Body of pancreas (tissue), 4 donors: ENCODE measurements at regions not wholly inside any gene's neighbourhood (a gene's known extent, or its start where the extent isn't known, plus 50 kb on each side); places are given as distances from the start of the nearest gene placed in this dataset. TPM values are rescaled to one million over a fixed set of nuclear protein-coding genes. Genes with fewer than 3 reads are reported as not detected.

ENCODE experiments used
- ATAC-seq: fragments of 150-250 bp; one replicate; pipeline ENCODE4 v1.9.1; 2016
- DNase-seq, 4 donors: peaks; one replicate each; pipeline ENCODE4 v3.0.0-alpha.2; 2019
- H3K27ac ChIP-seq, 4 donors: fragments of 200-600 bp; sonication (generic); 1 replicate in 3 of 4; 2 replicates in 1 of 4; pipeline versions ENCODE4 v1.5.1 to v1.6.1; 2016 to 2019; ENCODE audit warnings: mild to moderate bottlenecking in 1 of 4, mixed read lengths in 1 of 4, moderate library complexity in 1 of 4
- H3K27me3 ChIP-seq, 2 donors: fragments of 200-600 bp; sonication (generic); one replicate each; pipeline ENCODE4 v1.6.0; 2016; ENCODE audit warnings: mild to moderate bottlenecking in 1 of 2
- H3K36me3 ChIP-seq, 2 donors: fragments of 200-600 bp; sonication (generic); replicated peaks in 1 of 2; 2 replicates each; pipeline ENCODE4 v1.5.1; 2016; ENCODE audit warnings: low read depth in 2 of 2; ENCODE audit not compliant: insufficient read depth in 1 of 2
- H3K4me1 ChIP-seq: fragments of 200-600 bp; sonication (generic); one replicate; pipeline ENCODE4 v1.6.0; 2016
- H3K4me3 ChIP-seq, 2 donors: fragments of 200-600 bp; sonication (generic); 1 replicate in 1 of 2; 2 replicates in 1 of 2; pipeline ENCODE4 v1.5.1; 2016 to 2019
- H3K9me3 ChIP-seq, 3 donors: fragments of 200-600 bp; sonication (generic); 1 replicate in 2 of 3; 2 replicates in 1 of 3; pipeline ENCODE4 v1.5.1; 2016
- CTCF ChIP-seq, 7 experiments: fragments of 450-650 bp in 4 of 7; fragments of 200-600 bp in 3 of 7; sonication (generic) in 3 of 7; IDR thresholded peaks; one replicate each; pipeline ENCODE4 v1.5.1; 2016 to 2019; ENCODE audit warnings: antibody characterized with exemption in 7 of 7
- POLR2A ChIP-seq, 3 donors: fragments of 450-650 bp; IDR thresholded peaks; one replicate each; pipeline ENCODE4 v1.6.1; 2016; ENCODE audit warnings: antibody characterized with exemption in 3 of 3, mild to moderate bottlenecking in 2 of 3
- WGBS, 2 donors: methylation state at CpG; one replicate each; pipeline ENCODE4 v1.1.5; 2017; 5-methylcytosine and 5-hydroxymethylcytosine counted together
- intact Hi-C: fragments of 100-400 bp; cut with DNase I; formaldehyde crosslinking; loops from one replicate; pipeline ENCODE4 v1.15.1; 2023
- small RNA-seq: library from RNA; depleted of rRNA; stranded (forward); fragments of <200 nt; gene quantifications from one replicate; pipeline ENCODE3, GENCODE V24; 2016

GRCh38 chr16:48435906-48436305, 50.7 kb upstream of the SIAH1 start:
- no peak for ATAC-seq
- DNase-seq, result peak in 1 of 4 donors; percentile 14
- Histone ChIP-seq H3K27me3 (no peaks in the 10 kb centered on the region), H3K36me3 (no peaks in the 10 kb centered on the region), H3K27ac (no peak overlapping the region), H3K4me1 (no peaks in the 10 kb centered on the region), H3K9me3 (no peaks in the 10 kb centered on the region), H3K4me3 (no peak overlapping the region)
- intact Hi-C loops, result no loop called here
- no peak for TF ChIP-seq CTCF (IDR thresholded peaks at IDR 0.05)
- no peak for TF ChIP-seq POLR2A (IDR thresholded peaks at IDR 0.05)
- WGBS, 2 donors, result 53 to 85% methylated on average over 5 to 6 of the region's 6 CpGs

DNA sequence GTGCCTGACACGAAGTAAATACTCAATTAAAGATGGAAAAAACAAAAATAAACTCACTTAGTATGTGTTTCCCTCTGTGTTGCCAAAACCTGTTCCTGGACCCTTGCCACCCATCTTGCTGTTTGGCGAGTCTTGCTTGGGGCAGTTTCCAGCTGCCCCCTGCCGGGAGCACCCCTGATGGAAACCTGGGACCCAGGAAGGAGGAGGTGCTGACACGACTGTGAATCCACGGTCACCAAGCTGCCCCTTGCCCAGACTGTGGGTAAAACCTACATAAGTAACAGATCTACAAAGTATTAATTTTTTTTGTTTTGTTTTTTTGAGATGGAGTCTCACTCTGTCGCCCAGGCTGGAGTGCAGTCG, 50.1 kb upstream of the SIAH1 start:
- Histone ChIP-seq H3K4me1 (no peaks in the 10 kb centered on the region), H3K4me3 (no peak overlapping the region), H3K9me3 (no peaks in the 10 kb centered on the region), H3K27me3 (no peaks in the 10 kb centered on the region), H3K27ac (no peak overlapping the region), H3K36me3 (no peaks in the 10 kb centered on the region)
- WGBS, 2 donors, result 70 to 72% methylated on average over 7 of the region's 7 CpGs
- peak in 1 of 4 donors; percentile 13 for DNase-seq
- TF ChIP-seq CTCF (IDR thresholded peaks at IDR 0.05), result no peak
- no peak for TF ChIP-seq POLR2A (IDR thresholded peaks at IDR 0.05)
- no peak for ATAC-seq
- intact Hi-C loops, result no loop called here

Small RNA genes in the stretch of these regions (small RNA-seq; reads per million reads assigned to genes)
- not detected for gene AC026470.1
